ENCODE measurements at regions not wholly inside any gene's neighbourhood (a gene's known extent, or its start where the extent isn't known, plus 50 kb on each side); places are given as distances from the start of the nearest gene placed in this dataset.

- TF ChIP-seq POLR2A (IDR thresholded peaks at IDR 0.05) (no peak), CTCF (IDR thresholded peaks at IDR 0.05) (no peak), EP300 (IDR thresholded peaks at IDR 0.05) (no peak)
These were observed 326.9 kb downstream of the FSIP2 start for GRCh38 chr2:186065491-186065890.
